ENCODE measurements at regions not wholly inside any gene's neighbourhood (a gene's known extent, or its start where the extent isn't known, plus 50 kb on each side); places are given as distances from the start of the nearest gene placed in this dataset.

DNA sequence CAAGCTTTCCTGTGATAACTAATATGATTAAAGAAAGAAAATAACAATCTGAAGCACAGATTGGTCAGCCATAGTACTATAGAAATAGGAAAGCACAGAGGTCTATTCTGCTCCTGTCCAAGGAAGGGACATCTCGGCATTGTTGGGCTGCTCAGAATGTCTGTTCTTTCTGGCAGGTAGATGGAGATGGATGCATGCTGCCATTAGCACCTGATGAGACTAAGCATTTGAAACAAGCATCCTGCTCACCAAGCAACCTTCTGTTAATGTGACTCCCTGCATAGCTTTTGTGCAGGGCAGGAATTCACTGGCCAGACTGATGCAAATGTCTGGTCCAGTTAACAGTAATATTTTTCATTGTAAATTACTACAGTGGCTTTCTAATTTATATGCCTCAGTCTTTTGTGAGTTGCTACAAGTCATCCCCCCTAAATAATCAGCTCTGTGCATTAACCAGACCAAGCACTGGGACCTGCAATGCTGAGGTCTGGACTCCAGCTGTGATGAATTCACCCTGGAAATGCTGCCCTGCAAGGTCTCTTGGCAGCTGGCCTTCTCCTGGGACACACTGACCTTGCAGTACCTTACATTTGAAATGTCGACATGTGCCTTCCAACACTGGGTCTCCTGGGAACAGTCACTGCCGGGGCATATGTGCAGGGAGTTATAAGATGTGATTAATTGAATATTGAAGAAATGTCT is 1123.7 kb downstream of the IGSF11 start:
- Histone ChIP-seq H2BK15ac (ENCODE audit: low read length) (no peak overlapping the region), H3K4me2 (ENCODE audit: insufficient read depth in 1 of 2, low read depth in 2 of 2, low read length in 2 of 2) (peak overlapping the region in 1 of 2 experiments; percentile 22; a peak in 1 of 4 replicates), H3K36me3 (ENCODE audit: control insufficient read depth in 2 of 4, insufficient read depth in 4 of 4, low read length in 3 of 4) (no peaks in the 10 kb centered on the region), H2BK5ac (ENCODE audit: low read depth, low read length) (no peak overlapping the region), H2AFZ (ENCODE audit: low read length) (no peak overlapping the region), H2BK120ac (replicated peaks; ENCODE audit: low read depth, low read length) (no peak overlapping the region), H3K18ac (ENCODE audit: extremely low read depth, low read length) (no peak overlapping the region), H4K8ac (ENCODE audit: extremely low read depth, insufficient read depth, low read length) (no peak overlapping the region), H2AK5ac (ENCODE audit: low read depth, low read length) (no peak overlapping the region), H4K91ac (replicated peaks; ENCODE audit: insufficient read length, low read length) (no peak overlapping the region), H3K27ac (ENCODE audit: low read depth, low read length) (no peak overlapping the region), H4K20me1 (replicated peaks in 1 of 2; ENCODE audit: control insufficient read depth in 1 of 2, insufficient read depth in 2 of 2, low read length in 2 of 2) (no peaks in the 10 kb centered on the region), H3K79me1 (ENCODE audit: low read depth, low read length) (no peaks in the 10 kb centered on the region), H3K14ac (ENCODE audit: insufficient read length) (no peak overlapping the region), H2BK12ac (ENCODE audit: low read depth, low read length) (no peak overlapping the region), H3K4ac (replicated peaks; ENCODE audit: insufficient read length, low read depth, low read length) (no peak overlapping the region), H3K9me3 (ENCODE audit: insufficient read depth in 2 of 2, low read depth in 1 of 2, low read length in 1 of 2) (no peaks in the 10 kb centered on the region), H3K23me2 (ENCODE audit: low read depth, low read length) (no peaks in the 10 kb centered on the region), H2BK20ac (ENCODE audit: low read length) (no peak overlapping the region), H3K23ac (ENCODE audit: insufficient read length) (no peak overlapping the region), H3K4me1 (replicated peaks in 1 of 4; ENCODE audit: control insufficient read depth in 3 of 4, insufficient read depth in 4 of 4, low read length in 3 of 4) (peaks cover 0 to 5% (median 2%) of the 10 kb centered on the region in 4 experiments; a peak in 2 of 7 replicates), H3K9ac (replicated peaks in 1 of 4; ENCODE audit: extremely low read depth in 1 of 4, low read depth in 3 of 4, low read length in 3 of 4) (no peak overlapping the region), H3K56ac (replicated peaks; ENCODE audit: insufficient read length, low read depth, low read length) (no peak overlapping the region), H3K27me3 (replicated peaks in 1 of 4; ENCODE audit: control insufficient read depth in 3 of 4, extremely low read depth in 1 of 4, insufficient read depth in 3 of 4, low read length in 3 of 4) (no peaks in the 10 kb centered on the region), H3K79me2 (ENCODE audit: control insufficient read depth in 1 of 2, insufficient read depth in 2 of 2, low read length in 2 of 2) (no peaks in the 10 kb centered on the region), H4K5ac (ENCODE audit: insufficient read length, low read depth, low read length) (no peak overlapping the region), H3K4me3 (ENCODE audit: extremely low read depth in 1 of 4, insufficient read depth in 2 of 4, low read depth in 3 of 4, low read length in 4 of 4) (no peak overlapping the region)
- CTCF ChIA-PET (ENCODE audit: partially characterized antibody): interaction anchor here (0.6 to 1.3 kb wide), 4 partner anchors 12 to 84 kb away, joined by 3 to 5 read pairs (median 4); no protein-coding TSS in a partner anchor
- no peak for TF ChIP-seq CHD2 (IDR thresholded peaks at IDR 0.05; ENCODE audit: low read length)
- TF ChIP-seq KDM1A (IDR thresholded peaks at IDR 0.05; ENCODE audit: borderline replicate concordance, low read length): no peak
- no peak for TF ChIP-seq EGR1 (IDR thresholded peaks at IDR 0.05; ENCODE audit: borderline replicate concordance, low read depth, low read length)
- no peak for TF ChIP-seq CREB1 (IDR thresholded peaks at IDR 0.05)
- TF ChIP-seq SP1 (IDR thresholded peaks at IDR 0.05; ENCODE audit: low read depth, low read length): no peak
- no peak for TF ChIP-seq RNF2 (IDR thresholded peaks at IDR 0.05; ENCODE audit: borderline replicate concordance, low read depth, low read length, missing control alignments, poor library complexity, severe bottlenecking)
- TF ChIP-seq PHF8 (conservative IDR thresholded peaks at IDR 0.05; ENCODE audit: low read depth, low read length): no peak
- DNase-seq (ENCODE audit: low read depth in 1 of 2, low spot score in 2 of 2) (no peak), FAIRE-seq (no peak)
- 87% methylated on average over 3 of the region's 3 CpGs; no CpG with 5 or more reads in 1 of the 2 experiments for WGBS, 2 experiments (ENCODE audit: extremely low coverage in 1 of 2, insufficient coverage in 1 of 2, insufficient read length in 1 of 2, insufficient replicate concordance in 2 of 2, low coverage in 1 of 2, low lambda C conversion rate in 2 of 2, missing lambda C conversion rate in 1 of 2)
- POLR2A ChIA-PET (ENCODE audit: partially characterized antibody): no interaction called here
